ENCODE measurements at regions not wholly inside any gene's neighbourhood (a gene's known extent, or its start where the extent isn't known, plus 50 kb on each side); places are given as distances from the start of the nearest gene placed in this dataset.

DNA sequence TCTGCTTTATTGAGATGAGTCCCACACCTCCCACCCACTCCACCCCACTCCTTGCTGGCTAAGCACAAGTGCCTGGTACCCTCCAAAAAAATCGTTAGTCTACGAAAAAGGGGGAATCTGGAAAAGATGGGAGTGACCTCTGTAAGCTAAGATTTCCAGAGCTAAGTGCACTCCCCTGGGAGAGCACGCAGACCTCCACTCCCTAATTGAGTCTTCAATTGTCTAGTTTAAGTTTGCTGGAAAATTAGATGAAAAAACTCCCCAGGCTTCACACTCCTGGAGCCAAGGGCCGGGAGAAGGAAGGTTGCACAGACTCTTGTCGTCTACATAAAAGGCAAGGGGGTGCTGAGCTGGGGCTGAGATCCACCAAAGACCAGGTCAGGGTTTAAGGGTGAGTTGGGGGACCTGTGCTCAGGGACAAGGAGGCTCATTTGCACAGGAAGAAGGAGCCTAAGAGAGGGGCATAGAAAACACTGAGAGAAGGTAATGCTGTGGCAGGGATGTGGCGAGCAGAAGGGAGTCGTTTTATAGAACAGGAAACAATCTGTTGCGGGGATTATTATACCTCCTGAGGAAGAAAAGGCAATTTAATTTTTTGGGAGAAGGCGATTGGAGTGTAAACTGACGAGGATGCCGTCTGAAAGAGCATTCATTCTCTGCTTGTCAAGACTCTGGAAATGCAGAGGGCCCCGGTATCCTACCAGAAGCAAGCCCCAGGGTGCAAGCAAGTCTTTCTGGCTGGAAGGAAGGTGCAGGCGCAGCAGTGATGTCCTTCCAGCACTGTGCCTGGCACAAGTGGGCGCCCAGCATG, 126.5 kb upstream of the DLG1 start:
- no peak for DNase-seq (ENCODE audit: extremely low spot score)
- TF ChIP-seq FOXK2 (IDR thresholded peaks at IDR 0.05) (no peak), ELF4 (IDR thresholded peaks at IDR 0.05) (no peak), LEF1 (IDR thresholded peaks at IDR 0.05; ENCODE audit: borderline replicate concordance) (no peak), ZNF384 (IDR thresholded peaks at IDR 0.05) (no peak), PKNOX1 (IDR thresholded peaks at IDR 0.05) (no peak), FOXA1 (IDR thresholded peaks at IDR 0.05) (no peak), SUZ12 (IDR thresholded peaks at IDR 0.05) (no peak), FOXM1 (IDR thresholded peaks at IDR 0.05; ENCODE audit: borderline replicate concordance) (no peak), NFRKB (IDR thresholded peaks at IDR 0.05) (no peak)
- CTCF ChIA-PET = no interaction called here
- POLR2A ChIA-PET = no interaction called here

DNA sequence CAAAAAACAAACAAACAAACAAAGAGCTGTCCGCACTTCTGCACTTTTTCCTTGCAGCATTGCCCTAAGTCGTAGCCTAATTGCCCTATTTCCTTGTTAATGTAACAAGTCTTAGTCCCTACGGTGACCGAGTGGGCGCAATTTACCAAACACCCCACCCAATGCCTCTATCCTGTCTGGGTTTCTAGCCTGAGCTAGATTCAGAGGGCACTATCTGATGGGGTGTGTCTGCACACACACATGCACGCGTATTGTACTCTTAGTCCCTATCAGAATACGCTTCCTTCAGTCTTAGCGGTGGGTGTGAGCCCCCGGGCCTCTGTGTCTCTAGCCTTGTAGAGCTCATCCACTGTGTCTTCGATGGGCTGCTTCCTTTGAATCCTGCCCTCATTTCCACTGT, 125.9 kb upstream of the DLG1 start:
- ChIA-PET POLR2A (no interaction called here), CTCF (no interaction called here)
- DNase-seq (ENCODE audit: extremely low spot score) = no peak
- TF ChIP-seq ZNF384 (IDR thresholded peaks at IDR 0.05) (no peak), ARNT (IDR thresholded peaks at IDR 0.05) (no peak), L3MBTL2 (conservative IDR thresholded peaks at IDR 0.05) (no peak), ELF4 (IDR thresholded peaks at IDR 0.05) (no peak), SUZ12 (IDR thresholded peaks at IDR 0.05) (no peak), FOXA1 (IDR thresholded peaks at IDR 0.05) (no peak), FOXM1 (IDR thresholded peaks at IDR 0.05; ENCODE audit: borderline replicate concordance) (no peak), SP1 (IDR thresholded peaks at IDR 0.05) (no peak), PKNOX1 (IDR thresholded peaks at IDR 0.05) (no peak), NFRKB (IDR thresholded peaks at IDR 0.05) (no peak), HDGF (IDR thresholded peaks at IDR 0.05; ENCODE audit: borderline replicate concordance) (no peak), FOXK2 (IDR thresholded peaks at IDR 0.05) (no peak), BHLHE40 (IDR thresholded peaks at IDR 0.05; ENCODE audit: borderline replicate concordance) (no peak)

DNA sequence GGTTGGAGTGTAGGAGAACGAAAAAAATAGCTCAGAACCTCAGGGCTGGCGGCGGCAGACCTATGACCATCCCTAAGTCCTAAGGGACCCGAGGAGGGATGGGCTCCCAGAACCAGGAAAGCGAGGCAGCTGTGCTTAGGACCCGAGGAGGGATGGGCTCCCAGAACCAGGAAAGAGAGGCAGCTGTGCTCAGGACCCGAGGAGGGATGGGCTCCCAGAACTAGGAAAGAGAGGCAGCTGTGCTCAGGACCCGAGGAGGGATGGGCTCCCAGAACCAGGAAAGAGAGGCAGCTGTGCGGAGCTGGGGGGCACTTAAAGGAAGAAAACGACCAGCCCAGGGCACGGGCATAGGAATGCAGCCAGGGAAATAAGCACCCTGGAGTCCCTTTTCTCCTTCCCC, 125.0 kb upstream of the DLG1 start:
- TF ChIP-seq ARNT (IDR thresholded peaks at IDR 0.05) (no peak), CTBP1 (IDR thresholded peaks at IDR 0.05; ENCODE audit: borderline replicate concordance) (no peak), ZNF384 (IDR thresholded peaks at IDR 0.05) (no peak)
- DNase-seq (ENCODE audit: extremely low spot score) = no peak
- CTCF ChIA-PET = no interaction called here
- POLR2A ChIA-PET = interaction anchor here (0.7 kb wide), 1 partner anchor 19 kb away, joined by 3 read pairs; no protein-coding TSS in a partner anchor

DNA sequence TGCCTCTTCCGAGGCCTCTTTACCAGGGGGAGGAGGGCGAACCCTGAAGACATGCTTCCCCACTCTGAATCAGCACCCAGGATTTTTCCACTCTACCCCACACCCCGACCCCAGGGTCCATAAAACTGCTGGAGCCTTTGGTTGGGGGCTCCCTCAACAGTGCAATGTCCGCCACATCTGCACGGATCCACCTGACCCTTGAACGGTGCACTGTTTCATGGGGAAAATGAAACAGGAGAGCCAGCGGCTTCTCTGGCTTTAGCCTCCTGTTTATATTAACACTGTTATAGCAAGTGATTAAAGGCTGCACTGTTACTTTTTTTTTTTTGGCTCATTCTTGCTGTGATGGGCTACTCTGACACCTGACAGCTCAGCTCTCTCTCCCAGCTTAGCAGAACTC, 124.1 kb upstream of the DLG1 start:
- DNase-seq (ENCODE audit: extremely low spot score) = no peak
- ChIA-PET CTCF (no interaction called here), POLR2A (no interaction called here)
- no peak for TF ChIP-seq NFRKB (IDR thresholded peaks at IDR 0.05)
- TF ChIP-seq ZNF384 (IDR thresholded peaks at IDR 0.05) = no peak
- no peak for TF ChIP-seq SUZ12 (IDR thresholded peaks at IDR 0.05)

DNA sequence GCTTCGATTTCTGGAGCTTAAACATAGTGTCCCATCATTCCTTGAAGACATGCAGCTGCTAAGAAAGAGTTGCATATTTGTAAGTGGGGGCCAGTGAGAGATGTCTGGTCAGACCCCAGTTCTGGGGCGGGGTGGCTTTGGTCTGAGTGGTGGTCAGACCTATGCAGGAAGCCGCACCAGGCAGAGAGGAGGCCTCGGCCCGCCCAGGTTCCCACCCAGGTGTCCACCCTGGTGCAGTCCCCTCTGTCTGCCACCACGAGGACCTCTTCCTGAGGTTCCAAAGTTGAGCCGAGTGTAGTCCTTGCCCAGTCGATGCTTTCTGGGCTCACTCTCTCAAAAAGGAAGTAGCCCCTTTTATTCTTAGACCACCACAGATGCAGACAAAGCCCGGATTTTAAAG, 122.6 kb upstream of the DLG1 start:
- POLR2A ChIA-PET = no interaction called here
- CTCF ChIA-PET = no interaction called here
- TF ChIP-seq PKNOX1 (IDR thresholded peaks at IDR 0.05) (no peak), NFRKB (IDR thresholded peaks at IDR 0.05) (no peak), BHLHE40 (IDR thresholded peaks at IDR 0.05; ENCODE audit: borderline replicate concordance) (no peak), CTBP1 (IDR thresholded peaks at IDR 0.05; ENCODE audit: borderline replicate concordance) (no peak), L3MBTL2 (conservative IDR thresholded peaks at IDR 0.05) (no peak), TARDBP (IDR thresholded peaks at IDR 0.05) (no peak), SUZ12 (IDR thresholded peaks at IDR 0.05) (no peak), ZNF384 (IDR thresholded peaks at IDR 0.05) (no peak), HDGF (IDR thresholded peaks at IDR 0.05; ENCODE audit: borderline replicate concordance) (no peak), FOXA1 (IDR thresholded peaks at IDR 0.05) (no peak), ARNT (IDR thresholded peaks at IDR 0.05) (no peak), SP1 (IDR thresholded peaks at IDR 0.05) (no peak), LEF1 (IDR thresholded peaks at IDR 0.05; ENCODE audit: borderline replicate concordance) (no peak), FOXK2 (IDR thresholded peaks at IDR 0.05) (no peak), FOXM1 (IDR thresholded peaks at IDR 0.05; ENCODE audit: borderline replicate concordance) (no peak), ELF4 (IDR thresholded peaks at IDR 0.05) (no peak)
- no peak for DNase-seq (ENCODE audit: extremely low spot score)

- no peak for DNase-seq (ENCODE audit: extremely low spot score)
- ChIA-PET POLR2A (no interaction called here), CTCF (no interaction called here)
- TF ChIP-seq SUZ12 (IDR thresholded peaks at IDR 0.05) = no peak
- TF ChIP-seq TARDBP (IDR thresholded peaks at IDR 0.05) = no peak
- no peak for TF ChIP-seq FOXK2 (IDR thresholded peaks at IDR 0.05)
- TF ChIP-seq ZNF384 (IDR thresholded peaks at IDR 0.05) = no peak
- no peak for TF ChIP-seq BHLHE40 (IDR thresholded peaks at IDR 0.05; ENCODE audit: borderline replicate concordance)
- TF ChIP-seq SP1 (IDR thresholded peaks at IDR 0.05) = no peak
- TF ChIP-seq PKNOX1 (IDR thresholded peaks at IDR 0.05) = no peak
- no peak for TF ChIP-seq FOXM1 (IDR thresholded peaks at IDR 0.05; ENCODE audit: borderline replicate concordance)
- TF ChIP-seq HDGF (IDR thresholded peaks at IDR 0.05; ENCODE audit: borderline replicate concordance) = no peak
- no peak for TF ChIP-seq L3MBTL2 (conservative IDR thresholded peaks at IDR 0.05)
- TF ChIP-seq CTBP1 (IDR thresholded peaks at IDR 0.05; ENCODE audit: borderline replicate concordance) = no peak
- TF ChIP-seq ELF4 (IDR thresholded peaks at IDR 0.05) = no peak
- no peak for TF ChIP-seq LEF1 (IDR thresholded peaks at IDR 0.05; ENCODE audit: borderline replicate concordance)
- TF ChIP-seq FOXA1 (IDR thresholded peaks at IDR 0.05) = no peak
- no peak for TF ChIP-seq NFRKB (IDR thresholded peaks at IDR 0.05)
- TF ChIP-seq ARNT (IDR thresholded peaks at IDR 0.05) = no peak
Measured at GRCh38 chr3:197420566-197420965, 122.2 kb upstream of the DLG1 start.

Data from HEK293T (cell line).